GM21515 (cell line): ENCODE measurements at regions not wholly inside any gene's neighbourhood (a gene's known extent, or its start where the extent isn't known, plus 50 kb on each side); places are given as distances from the start of the nearest gene placed in this dataset.

ENCODE experiments used
- ATAC-seq: cut with Tn5 transposase; IDR thresholded peaks from one replicate; pipeline ENCODE4 v1.9.1; 2021; ENCODE audit not compliant: unreplicated experiment

DNA sequence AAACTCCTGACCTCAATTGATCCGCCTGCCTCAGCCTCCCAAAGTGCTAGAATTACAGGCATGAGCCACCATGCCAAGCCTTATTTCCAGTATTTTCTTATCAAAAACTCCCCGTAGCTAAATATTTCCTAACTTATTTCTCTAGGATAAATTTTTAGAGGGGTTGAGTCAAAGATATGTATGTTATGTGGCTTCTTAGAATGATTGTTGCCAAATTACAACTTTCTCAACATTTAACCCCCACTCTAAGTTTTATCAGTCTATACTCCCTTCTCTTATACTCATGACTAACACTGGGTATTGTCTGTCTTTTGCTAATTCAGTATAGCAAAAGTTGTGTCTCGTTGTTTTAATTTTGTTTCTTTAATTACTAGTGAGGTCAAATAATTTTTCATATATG, 187.7 kb upstream of the LNX1 start:
- ATAC-seq = no peak

DNA sequence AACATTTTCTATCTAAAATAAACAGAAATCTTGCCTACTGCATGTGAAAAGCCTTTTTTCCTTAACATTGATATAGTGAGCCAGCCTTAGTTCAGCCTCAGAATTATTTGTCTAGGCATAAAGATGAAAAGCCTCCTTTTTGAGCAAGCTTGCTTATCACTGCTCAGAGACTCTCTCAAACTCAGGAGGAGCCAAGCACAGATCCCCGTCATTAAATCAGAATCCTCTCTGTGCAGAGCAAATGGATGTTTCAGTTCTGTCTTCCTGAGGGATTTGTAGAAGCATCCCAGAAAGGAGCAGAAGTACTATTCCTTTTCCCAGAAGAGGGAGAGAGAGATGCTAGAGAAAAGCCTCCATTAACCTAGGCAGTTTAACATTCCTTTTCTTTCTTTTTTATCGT, 186.9 kb upstream of the LNX1 start:
- ATAC-seq = no peak

DNA sequence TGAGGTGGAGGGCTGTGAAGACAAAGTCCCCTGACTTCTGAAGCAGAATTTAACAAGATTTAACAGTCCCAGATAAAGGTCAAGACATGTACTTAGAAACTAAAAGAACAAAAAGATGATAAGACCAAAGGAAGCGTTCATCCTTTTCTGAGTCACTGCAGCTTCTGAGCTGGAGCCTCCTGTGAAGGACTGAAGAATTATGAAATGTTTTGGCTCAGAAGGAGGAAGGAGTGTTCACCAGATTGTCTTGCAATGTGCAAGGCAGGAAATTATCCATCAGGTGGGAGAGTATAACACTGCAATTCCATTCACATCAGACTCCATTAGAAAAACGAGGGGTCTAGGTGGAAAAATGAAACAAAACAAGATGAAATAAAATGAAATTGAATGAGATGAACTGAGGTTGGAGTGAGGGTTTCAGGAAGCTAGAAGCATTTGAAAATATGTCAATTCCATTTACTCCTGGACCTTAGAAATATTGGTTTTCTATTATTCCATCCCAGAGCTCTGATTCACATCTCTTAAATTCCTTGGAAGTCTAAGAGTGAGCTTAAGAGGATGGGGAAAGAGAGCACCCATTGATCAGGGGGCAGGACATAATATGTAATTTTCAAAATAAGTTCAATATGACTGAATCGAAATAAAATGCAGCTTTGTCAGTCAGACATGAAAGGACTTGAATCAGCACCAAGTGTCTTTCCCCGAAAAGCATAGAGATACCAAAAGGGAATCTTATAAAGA, 186.1 kb upstream of the LNX1 start:
- ATAC-seq = no peak

DNA sequence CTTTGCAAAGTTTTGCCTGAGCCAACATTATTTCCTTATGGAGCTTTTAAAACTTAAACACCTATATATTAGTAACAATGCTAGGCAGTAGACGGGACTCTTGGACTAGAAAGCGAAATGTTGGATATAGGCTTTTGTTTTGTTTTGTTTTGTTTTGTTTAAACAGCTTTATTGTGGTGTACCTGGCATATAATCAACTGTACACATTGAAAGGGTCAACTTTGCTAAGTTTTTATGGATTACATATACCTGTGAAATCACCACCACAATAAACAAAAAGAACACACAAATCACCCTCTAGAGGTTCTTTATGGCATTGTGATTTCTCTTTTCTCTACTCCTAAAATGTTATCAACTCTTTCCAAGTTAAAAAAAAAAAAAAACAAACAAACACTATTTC, 184.9 kb upstream of the LNX1 start:
- no peak for ATAC-seq

DNA sequence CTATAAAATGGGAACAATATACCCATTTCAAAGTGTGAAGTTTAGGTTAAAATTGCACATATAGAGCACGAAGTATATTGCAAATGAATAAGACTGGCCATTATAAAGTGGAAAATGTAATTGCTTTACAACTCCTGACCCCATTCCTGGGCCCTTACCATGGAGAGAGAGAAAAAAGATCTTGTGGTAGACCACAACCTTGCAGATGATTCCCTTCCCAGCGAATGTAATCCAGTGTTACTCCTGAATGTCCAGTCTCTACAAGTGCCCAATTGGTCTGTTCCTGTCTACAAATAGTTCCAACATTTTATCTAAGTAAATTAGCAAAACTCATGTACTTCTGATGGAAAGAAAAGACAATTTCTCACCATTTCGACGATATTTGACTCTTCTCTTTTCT, 184.1 kb upstream of the LNX1 start:
- ATAC-seq = no peak

DNA sequence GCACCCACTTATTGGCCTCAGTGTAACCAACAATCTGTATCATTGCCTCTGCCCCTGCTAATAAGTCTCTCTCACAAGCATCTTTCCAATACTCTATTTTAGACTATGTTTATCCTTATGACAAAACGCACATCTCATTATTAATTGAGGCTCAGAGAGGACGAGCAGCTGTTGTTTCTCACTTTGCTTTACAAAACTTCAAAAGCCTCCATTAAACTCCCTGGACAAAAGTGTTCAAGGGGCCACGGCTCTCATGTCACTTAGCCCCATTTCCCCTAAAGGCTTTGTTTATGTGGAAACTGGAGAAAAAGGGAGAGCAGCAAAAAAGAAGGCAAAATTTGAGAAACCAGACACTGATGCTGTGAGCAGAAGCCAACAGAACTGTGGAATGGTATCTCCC, 180.0 kb upstream of the LNX1 start:
- ATAC-seq = no peak

DNA sequence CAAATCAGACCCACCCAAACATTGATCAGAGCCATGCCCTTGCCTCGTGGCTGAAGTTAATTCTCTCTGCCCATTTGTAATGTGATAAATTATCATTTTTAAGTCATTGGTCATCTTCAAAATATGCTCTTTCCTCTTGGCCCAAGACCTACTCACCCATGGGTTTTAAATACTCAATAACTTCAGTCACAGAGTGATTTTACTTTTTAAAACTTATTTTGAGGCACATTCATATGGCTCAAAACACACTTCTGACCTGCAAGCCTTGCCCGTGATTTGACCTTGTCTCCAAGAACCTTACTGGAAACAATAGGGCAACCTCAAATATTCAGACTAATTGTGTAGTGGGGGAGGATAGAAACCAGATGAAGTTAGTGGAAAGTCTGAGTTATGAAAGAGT, 176.2 kb upstream of the LNX1 start:
- no peak for ATAC-seq

DNA sequence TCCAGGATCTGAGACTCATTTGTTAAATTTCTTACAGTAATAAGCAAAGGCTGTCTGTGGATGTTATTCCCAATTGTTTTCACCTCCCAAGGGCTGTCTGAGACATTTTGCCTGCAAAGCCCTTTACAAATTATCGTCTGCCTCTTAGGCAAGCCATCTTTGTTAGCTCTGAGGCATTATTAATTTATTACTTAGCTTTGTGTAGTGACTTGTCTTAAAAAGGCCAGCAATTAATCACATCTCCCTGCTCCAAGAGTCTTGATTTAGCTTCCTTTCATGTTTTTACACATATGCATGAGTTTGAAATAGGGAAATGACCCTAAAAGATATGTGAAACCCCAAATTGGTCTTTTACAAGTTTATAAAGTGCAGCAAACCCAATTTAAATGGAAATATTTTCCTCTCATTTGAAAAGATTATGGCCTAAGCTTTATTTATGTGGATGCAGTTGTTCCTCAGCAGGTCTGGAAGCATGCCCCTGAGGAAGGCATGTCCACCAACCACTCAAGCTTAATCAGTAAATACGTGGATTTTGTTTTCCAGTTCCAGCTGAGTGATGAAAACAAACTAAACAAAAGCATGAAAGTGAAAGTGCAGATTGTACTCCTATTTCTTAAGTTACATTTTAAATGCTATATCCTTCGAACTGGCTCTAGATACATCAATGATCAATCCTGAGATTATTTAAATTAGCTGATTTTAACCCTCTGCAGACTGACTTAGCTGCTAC, 173.6 kb upstream of the LNX1 start:
- ATAC-seq = no peak

DNA sequence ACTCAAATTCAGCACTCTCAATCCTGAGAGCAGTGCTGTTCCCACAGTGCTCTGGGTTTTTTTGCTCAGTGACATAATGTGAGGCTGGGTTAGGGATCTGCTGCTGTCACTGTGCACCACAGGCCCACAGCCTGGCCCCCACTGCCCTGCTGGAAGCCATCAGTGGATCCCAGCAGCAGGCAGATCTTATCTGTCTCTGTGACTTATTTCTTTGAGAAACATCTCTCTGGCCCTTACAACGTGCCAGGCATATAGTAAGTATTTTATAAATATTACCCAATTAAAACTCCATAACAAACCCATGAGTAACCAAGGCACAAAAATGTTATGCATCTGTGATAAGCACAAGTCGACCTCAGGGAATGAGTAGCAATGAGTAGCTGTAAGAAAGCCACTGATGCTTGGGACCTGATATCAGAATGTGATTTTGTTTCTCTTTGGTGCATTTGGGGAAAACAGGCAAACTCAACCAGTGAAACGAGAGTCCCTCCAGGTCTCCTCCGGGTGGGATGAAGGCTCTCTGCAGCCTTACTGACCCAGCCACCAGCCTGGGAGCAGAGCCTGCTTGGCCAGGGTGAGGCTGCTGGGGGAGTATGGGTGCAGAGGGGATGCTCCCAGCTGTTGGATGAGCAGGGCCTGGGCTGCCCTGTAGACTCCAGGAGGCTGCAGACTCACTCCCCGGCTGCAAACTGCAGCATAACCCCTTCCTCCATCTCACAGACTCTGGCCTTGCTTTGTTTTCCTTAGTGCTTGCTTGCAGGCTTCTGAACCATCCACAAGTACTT, 172.7 kb upstream of the LNX1 start:
- no peak for ATAC-seq

DNA sequence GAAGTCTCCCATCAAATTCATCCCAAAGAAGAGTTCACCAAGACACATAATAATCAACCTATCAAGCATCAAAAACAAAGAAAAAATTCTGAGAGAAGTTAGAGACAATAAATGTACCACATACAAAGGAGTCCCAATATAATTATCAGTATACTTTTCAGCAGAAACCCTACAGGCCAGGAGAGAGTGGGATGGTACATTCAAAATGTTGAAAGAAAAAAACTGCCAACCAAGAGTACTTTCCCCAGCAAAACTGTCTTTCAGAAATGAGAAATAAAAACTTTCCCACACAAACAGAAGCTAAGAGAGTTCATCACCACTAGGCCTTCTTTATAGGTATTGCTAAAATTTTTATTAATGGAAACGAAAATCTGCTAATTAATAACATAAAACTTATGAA, 164.4 kb upstream of the LNX1 start:
- no peak for ATAC-seq

DNA sequence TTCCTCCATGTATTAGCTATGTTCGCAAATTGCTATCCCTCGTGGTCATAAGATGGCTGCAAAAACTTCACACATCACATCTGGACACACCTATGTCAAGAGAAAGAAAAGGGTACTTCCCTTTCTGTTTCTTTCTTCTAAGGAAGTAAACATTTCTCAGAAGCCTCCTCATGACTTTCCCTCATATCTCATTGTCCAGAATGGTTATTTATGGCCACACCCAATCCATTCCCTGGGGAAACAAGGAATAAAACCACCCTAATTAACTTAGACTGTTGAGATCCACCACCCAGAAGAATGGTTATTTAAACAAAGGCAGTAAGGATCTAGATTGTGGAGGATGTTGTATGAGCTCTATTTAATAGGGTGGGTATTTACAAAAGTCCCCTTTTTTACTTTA, 160.8 kb upstream of the LNX1 start:
- no peak for ATAC-seq

DNA sequence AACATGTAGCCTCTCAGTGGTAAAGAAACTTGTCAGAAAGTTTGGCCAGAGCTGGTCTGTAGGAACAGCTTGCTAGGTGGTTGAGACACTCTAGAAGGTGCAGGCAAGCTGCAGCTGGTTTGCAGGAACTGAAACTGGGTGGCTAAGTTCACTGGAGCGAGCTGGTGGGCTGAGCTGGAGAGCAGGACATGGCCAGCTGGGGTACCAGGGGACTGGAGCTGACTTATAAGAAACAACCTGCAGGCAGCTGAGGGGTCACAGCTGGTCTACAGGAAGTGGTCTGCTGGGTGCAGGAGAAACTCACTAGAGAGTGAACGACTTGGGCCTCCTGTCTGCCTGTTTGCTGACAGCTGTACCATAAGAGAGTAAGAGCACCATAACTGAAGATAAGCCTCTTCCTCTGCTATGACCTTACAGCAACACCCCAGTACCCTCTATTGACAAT, 157.1 kb upstream of the LNX1 start:
- peak; percentile 95 for ATAC-seq

DNA sequence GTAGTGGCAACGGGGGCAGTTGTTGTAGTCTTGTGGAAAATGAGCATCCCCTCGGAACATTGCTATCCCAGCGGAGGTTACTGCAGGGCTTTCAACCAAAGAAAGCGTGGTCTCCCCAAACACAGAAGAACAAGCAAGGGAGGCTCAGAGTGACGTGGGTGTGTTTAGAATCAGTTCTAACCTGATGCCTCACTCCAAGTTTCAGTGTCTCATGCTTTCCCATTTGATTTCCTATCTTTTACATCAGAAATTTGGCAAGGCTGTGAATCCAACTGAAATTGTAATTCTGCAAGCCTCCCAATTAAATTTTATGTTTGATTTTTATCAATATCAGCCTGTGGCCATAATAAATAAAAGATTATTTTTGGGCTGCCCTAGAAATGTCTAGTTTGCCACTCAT, 156.1 kb upstream of the LNX1 start:
- no peak for ATAC-seq

DNA sequence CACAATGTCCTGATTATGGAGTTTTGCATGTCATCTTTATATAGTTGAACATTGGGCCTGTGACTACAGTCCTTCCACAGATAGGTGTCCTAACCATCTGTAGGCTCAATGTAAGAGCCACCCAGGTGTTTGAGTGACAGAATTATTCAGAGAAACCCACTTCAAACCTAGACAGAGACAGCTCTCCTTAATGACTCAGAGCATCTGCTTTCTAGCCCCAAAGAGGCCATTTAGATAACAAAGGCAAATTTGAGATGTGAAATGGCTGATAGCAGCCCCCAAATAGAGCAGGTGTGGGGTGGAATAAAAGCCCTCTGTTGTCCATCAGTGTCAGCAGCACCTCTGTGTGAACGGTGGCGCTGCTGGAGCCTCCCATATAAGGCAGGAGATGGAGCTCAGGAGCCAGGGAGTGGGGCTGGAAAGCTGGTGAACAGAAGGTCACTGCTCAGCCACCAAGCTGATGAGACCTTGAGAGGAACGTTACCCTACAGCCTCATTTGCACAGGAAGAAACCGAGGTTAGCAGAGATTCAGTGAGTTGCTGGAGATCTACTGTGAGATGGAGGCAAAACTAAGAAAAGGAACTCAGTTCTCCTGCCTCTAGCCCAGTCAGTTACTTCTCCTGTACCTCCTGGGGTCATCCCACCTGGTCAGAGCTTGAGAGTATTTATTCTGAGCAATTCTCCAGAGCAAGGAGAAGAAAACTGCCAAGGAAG, 153.3 kb upstream of the LNX1 start:
- ATAC-seq = no peak

DNA sequence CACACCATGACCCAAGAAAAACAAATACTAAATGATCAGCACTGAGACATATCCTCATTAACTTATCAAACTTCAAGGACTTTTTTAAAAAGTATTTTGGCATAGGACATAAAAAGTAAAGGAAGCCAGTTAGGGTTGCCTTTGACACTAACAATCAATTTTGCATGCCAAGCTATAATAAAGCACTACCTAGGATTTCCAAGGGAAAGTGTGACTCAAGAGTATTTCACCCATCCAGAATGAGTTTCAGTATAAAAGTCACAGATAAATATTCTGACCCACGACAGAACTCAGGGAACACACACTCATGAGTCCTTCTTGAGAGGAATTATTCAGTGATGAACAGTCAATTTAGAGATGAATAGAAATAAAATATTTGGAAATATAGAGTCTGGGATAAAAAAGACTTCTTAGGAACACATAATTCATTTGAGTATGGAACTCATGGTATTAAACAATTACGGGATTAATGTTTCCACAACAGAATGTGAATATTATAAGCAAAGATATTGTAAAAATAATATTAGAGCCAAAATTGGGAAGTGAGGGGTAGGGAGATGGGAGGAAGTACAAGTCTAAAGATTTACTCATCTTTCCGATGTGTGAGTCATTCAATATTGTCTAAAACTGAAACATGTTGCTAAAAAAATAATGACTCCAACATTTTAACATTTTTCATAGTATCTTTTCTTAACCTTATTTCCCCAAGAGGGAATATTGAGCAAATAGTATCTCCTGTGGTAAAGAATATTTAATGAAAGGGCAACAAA, 143.5 kb upstream of the LNX1 start:
- ATAC-seq = no peak

DNA sequence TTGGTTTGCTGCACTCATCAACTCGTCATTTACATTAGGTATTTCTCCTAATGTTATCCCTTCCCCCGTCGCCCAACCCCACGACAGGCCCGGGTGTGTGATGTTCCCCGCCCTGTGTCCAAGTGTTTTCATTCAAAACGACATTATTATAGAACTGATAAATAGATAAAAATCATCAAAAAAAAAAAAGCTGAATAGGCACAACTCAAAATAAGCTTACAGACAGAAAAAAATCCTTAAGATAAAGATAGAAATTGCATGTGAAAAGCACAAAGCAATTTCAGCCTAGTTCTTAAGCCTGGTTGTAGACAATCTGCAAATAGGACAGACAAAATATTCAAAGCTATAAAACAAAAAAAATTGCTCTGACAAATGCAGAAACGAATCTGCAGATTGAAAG, 142.9 kb upstream of the LNX1 start:
- no peak for ATAC-seq

DNA sequence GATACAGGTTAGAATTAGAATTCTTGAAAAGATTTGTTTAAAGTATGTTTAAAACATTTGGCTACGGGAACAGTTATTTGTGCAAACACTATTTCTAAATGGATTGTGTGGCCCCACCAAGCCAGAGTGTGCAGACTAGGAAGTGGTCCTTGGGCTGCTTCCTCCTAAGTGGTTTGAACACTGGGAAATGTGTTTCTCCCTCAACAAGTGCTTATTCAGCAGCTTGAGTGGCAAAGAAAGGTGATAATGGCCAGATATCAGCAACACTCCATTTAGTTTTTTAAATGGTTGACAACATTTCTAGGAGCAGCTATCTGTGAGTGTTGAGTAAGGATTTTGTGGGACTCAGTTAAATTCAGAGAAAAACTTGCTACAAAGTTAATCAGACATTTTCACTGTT, 141.4 kb upstream of the LNX1 start:
- ATAC-seq = no peak

DNA sequence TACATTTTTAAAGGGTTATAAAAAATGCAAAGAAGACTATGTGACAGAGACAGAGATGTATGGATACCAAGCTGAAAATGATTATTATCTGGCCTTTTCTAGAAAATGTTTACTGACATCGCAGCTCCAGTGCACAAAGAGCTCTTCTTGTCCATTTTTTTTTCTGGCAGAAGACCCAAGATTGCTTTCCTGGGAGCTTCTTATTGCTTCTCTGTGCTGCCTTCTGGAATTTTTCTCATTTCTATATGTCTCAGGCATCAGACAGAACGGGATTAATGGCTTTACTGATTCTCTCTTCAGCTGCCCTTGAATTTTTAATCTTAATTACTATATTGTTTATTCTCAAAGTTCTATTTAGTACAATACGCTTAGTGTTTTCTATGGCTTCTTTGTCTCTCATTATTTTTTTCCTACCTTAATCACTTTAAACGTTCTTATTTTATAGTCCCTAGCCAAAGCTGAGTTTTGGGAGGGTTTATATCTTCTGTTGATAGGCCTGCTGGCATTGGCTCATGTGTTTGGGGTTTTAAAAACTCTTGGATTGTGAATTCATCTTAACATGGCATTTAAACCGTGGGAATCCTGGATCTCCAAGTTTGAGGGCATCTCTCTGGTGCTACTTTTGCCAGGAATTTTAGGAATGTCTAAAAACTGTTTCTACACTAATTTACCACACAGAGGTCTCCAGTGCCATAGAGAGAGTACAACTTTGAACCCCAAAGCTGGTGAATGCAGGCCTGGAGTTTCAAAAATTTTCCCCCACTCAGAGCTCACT, 138.9 kb upstream of the LNX1 start:
- no peak for ATAC-seq

DNA sequence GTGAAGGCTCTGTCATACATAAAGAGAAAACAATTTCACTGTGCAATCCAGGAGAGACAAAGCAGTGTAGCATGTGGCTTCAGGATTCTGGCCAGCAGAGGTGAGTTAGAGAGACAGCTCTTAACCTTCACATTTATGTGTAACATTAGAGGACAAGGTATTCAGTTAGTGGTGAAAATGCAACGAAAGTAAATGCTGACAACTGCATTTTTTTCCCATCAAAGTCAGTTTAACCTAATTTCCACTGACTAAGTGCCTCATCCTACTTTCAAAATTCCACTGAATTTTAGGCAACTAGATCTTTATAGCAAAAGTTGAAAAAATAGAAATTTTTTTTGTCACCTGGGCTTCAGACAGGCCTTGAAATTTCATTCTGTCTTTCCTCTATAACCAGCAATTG, 130.8 kb upstream of the LNX1 start:
- no peak for ATAC-seq

DNA sequence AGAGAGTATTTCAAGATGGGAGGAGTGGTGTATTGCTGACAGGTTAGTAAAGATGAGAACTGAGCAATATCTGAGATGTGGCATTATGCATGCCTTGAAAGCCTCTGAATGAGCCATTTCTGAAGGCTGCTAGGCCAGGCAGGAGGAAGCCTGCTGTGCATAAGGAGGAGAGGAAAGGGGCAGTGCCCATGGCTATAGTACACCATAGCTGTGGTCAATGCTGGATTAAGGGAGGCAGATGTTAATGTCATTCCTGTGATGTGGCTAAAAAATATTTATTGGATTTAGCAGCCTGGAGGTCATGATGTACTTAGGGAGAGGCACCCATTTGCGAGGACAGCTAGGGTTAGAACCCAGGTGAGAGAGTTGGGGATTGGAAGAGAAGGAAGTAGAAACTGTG, 130.0 kb upstream of the LNX1 start:
- no peak for ATAC-seq
